ENCODE measurements at regions not wholly inside any gene's neighbourhood (a gene's known extent, or its start where the extent isn't known, plus 50 kb on each side); places are given as distances from the start of the nearest gene placed in this dataset.

- H3K4me1 Mint-ChIP-seq = peaks cover 0 to 2% (median 0%) of the 10 kb centered on the region in 4 donors
- no peaks in the 10 kb centered on the region for H3K36me3 Mint-ChIP-seq
- POLR2A ChIA-PET = no interaction called here
- ATAC-seq = no peak
- DNase-seq = no peak
- peaks cover 0 to 15% (median 0%) of the 10 kb centered on the region in 5 donors for H3K27me3 Mint-ChIP-seq
- H3K4me3 Mint-ChIP-seq = no peak overlapping the region
- H3K9me3 Mint-ChIP-seq = no peaks in the 10 kb centered on the region
- H3K27ac Mint-ChIP-seq = no peak overlapping the region
Measured at GRCh38 chr18:45173799-45174519, 441.3 kb upstream of the SLC14A2 start.

DNA sequence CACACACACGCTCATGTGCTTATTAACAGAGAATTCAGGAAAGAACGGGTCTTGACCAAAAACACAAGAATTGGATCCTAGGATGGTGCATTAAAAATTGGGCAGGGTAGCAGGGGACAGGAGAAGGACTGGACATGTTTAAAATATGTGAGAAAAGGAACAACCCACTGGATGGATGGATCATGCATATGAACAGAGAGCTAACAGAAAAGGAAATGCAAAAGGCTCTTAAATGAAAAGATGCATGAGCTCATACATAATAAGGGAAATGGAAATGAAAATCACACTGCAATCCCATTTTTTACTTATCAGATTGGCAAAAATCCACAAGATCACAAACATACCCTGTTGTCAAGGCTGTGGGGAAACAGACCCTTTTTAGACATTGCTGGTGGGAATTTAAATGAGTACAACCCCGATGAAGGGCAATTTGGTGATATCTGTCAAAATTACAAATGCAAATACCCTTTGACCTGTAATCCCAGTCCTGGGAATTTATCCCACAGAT lies 440.6 kb upstream of the SLC14A2 start:
- no peaks in the 10 kb centered on the region for H3K36me3 Mint-ChIP-seq
- no peak for ATAC-seq
- H3K4me3 Mint-ChIP-seq = no peak overlapping the region
- H3K9me3 Mint-ChIP-seq = no peaks in the 10 kb centered on the region
- H3K4me1 Mint-ChIP-seq = peaks cover 0 to 2% (median 0%) of the 10 kb centered on the region in 4 donors
- no peak overlapping the region for H3K27ac Mint-ChIP-seq
- peaks cover 0 to 15% (median 0%) of the 10 kb centered on the region in 5 donors for H3K27me3 Mint-ChIP-seq
- POLR2A ChIA-PET = no interaction called here
- no peak for DNase-seq

- H3K4me1 Mint-ChIP-seq = no peaks in the 10 kb centered on the region
- H3K27ac Mint-ChIP-seq = no peak overlapping the region
- no peak overlapping the region for H3K4me3 Mint-ChIP-seq
- DNase-seq (no peak), ATAC-seq (no peak)
- POLR2A ChIA-PET = no interaction called here
- no peaks in the 10 kb centered on the region for H3K9me3 Mint-ChIP-seq
- H3K36me3 Mint-ChIP-seq = no peaks in the 10 kb centered on the region
- H3K27me3 Mint-ChIP-seq = peaks cover 0 to 11% (median 0%) of the 10 kb centered on the region in 5 donors
Measured at GRCh38 chr18:45175511-45175910, 439.8 kb upstream of the SLC14A2 start.

- H3K27me3 Mint-ChIP-seq = peaks cover 0 to 7% (median 0%) of the 10 kb centered on the region in 5 donors
- POLR2A ChIA-PET = no interaction called here
- H3K36me3 Mint-ChIP-seq = no peaks in the 10 kb centered on the region
- no peak overlapping the region for H3K27ac Mint-ChIP-seq
- no peak for ATAC-seq
- DNase-seq = no peak
- H3K4me1 Mint-ChIP-seq = no peaks in the 10 kb centered on the region
- H3K9me3 Mint-ChIP-seq = no peaks in the 10 kb centered on the region
- H3K4me3 Mint-ChIP-seq = no peak overlapping the region
Measured at GRCh38 chr18:45186832-45187231, 428.4 kb upstream of the SLC14A2 start.

GRCh38 chr18:45191795-45192194 lies 423.5 kb upstream of the SLC14A2 start:
- no peak for ATAC-seq
- Mint-ChIP-seq H3K9me3 (no peaks in the 10 kb centered on the region), H3K36me3 (no peaks in the 10 kb centered on the region), H3K4me3 (no peak overlapping the region), H3K27me3 (peaks cover 0 to 9% (median 4%) of the 10 kb centered on the region in 5 donors), H3K27ac (no peak overlapping the region), H3K4me1 (peaks cover 0 to 1% (median 0%) of the 10 kb centered on the region in 4 donors)
- POLR2A ChIA-PET = no interaction called here
- no peak for DNase-seq

DNA sequence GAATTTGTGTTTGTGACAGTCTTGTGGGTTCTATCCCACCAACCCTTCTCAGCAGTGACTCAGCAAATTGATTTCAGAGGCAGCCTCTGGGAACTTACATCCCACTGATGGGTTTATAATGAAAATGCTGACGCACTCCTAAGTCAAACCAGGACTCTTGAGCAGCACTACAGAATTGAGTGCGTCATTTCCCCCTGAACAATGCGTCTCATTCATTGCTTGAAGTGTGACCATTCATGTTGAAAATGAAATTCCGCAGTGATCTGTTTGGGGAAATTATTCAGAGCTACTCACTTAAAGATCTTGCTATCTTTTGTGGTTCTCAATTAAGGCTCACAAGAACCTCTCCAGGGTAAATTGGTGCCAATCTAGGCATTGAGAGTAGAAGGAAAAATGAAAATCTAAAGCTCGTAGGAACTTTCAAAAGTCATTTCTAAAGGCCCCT lies 417.7 kb upstream of the SLC14A2 start:
- ATAC-seq = no peak
- H3K4me1 Mint-ChIP-seq = peaks cover 0 to 1% (median 0%) of the 10 kb centered on the region in 4 donors

DNA sequence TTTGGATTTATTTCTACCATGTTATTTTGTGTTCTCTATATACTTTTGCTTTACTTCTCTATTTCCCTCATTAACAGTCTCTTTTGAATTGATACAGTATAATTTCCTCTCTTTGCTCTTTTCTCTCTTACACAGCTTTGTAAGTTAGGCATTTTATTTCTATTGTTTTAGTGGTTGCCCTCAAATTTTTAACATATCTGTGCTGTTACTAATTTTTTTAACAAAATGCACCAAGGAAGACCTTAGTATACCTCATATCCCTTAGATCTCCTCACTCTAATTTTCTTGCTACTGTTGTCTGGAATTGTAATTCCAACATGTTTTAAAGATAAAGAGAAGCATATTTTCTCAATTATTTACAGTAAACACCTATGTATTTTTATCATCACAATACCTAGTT lies 416.8 kb upstream of the SLC14A2 start:
- DNase-seq = no peak
- Mint-ChIP-seq H3K9me3 (peaks cover 0 to 3% (median 0%) of the 10 kb centered on the region in 9 donors), H3K4me1 (peaks cover 0 to 1% (median 0%) of the 10 kb centered on the region in 4 donors), H3K4me3 (no peak overlapping the region), H3K27me3 (peaks cover 0 to 16% (median 4%) of the 10 kb centered on the region in 5 donors), H3K27ac (no peak overlapping the region), H3K36me3 (no peaks in the 10 kb centered on the region)
- POLR2A ChIA-PET = no interaction called here
- ATAC-seq = no peak

More for the DNA sequence above, 417.7 kb upstream of the SLC14A2 start:
- Mint-ChIP-seq H3K27me3 (peaks cover 0 to 16% (median 4%) of the 10 kb centered on the region in 5 donors), H3K36me3 (no peaks in the 10 kb centered on the region), H3K4me3 (no peak overlapping the region), H3K9me3 (peaks cover 0 to 3% (median 0%) of the 10 kb centered on the region in 9 donors), H3K27ac (no peak overlapping the region)
- no peak for DNase-seq
- POLR2A ChIA-PET = no interaction called here

DNA sequence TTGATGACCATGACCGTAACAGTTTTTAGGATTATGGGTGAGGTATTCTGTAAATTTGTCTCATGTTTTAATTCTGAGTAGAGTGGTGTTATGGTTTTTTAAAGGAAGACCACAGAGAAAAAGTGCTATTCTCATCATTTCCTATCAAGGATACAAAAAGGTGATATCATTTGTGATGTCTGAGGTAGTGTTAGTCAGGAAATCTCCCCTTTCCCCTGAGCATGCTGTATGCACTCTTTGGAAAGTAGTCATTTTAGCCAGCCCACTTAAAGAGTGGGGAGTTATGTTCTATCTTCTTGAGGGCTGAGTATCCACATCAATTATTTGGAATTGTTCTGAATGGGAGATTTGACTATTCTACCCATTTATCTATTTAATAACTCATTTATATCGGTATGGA lies 414.2 kb upstream of the SLC14A2 start:
- no peaks in the 10 kb centered on the region for H3K36me3 Mint-ChIP-seq
- H3K9me3 Mint-ChIP-seq = peaks cover 0 to 3% (median 0%) of the 10 kb centered on the region in 9 donors
- POLR2A ChIA-PET = no interaction called here
- peaks cover 2 to 7% (median 2%) of the 10 kb centered on the region in 5 donors for H3K27me3 Mint-ChIP-seq
- H3K4me3 Mint-ChIP-seq = no peak overlapping the region
- H3K4me1 Mint-ChIP-seq = no peaks in the 10 kb centered on the region
- DNase-seq (no peak), ATAC-seq (no peak)
- H3K27ac Mint-ChIP-seq = no peak overlapping the region

- Mint-ChIP-seq H3K4me1 (no peaks in the 10 kb centered on the region), H3K4me3 (no peak overlapping the region), H3K9me3 (peaks cover 0 to 3% (median 0%) of the 10 kb centered on the region in 9 donors), H3K36me3 (no peaks in the 10 kb centered on the region), H3K27me3 (peaks cover 2 to 7% (median 2%) of the 10 kb centered on the region in 5 donors), H3K27ac (no peak overlapping the region)
- no peak for DNase-seq
- ATAC-seq = no peak
- POLR2A ChIA-PET = no interaction called here
Measured at GRCh38 chr18:45201489-45201888, 413.8 kb upstream of the SLC14A2 start.

DNA sequence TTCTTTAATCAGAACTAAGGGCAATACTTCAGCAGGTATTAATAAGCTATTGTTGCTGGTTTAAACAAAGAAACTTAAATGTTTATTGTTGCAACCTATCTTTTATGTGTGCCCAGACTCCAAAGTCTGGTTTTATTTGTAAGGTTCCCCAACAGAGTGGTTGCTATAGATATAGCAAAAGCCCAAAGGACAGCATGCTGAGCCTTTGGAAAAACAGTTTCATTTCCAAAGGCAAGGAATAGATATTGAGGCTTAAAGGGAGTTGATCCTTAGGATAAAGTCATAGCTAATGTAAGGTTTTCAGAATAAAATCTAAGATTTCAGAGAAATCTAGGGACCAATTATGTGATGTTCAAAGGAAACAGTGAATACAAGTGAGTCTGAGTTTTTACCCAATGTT lies 413.2 kb upstream of the SLC14A2 start:
- H3K36me3 Mint-ChIP-seq = no peaks in the 10 kb centered on the region
- POLR2A ChIA-PET = no interaction called here
- no peaks in the 10 kb centered on the region for H3K4me1 Mint-ChIP-seq
- DNase-seq (no peak), ATAC-seq (no peak)
- H3K27me3 Mint-ChIP-seq = peaks cover 2 to 12% (median 3%) of the 10 kb centered on the region in 5 donors
- no peak overlapping the region for H3K4me3 Mint-ChIP-seq
- H3K27ac Mint-ChIP-seq = no peak overlapping the region
- peaks cover 0 to 3% (median 0%) of the 10 kb centered on the region in 9 donors for H3K9me3 Mint-ChIP-seq

DNA sequence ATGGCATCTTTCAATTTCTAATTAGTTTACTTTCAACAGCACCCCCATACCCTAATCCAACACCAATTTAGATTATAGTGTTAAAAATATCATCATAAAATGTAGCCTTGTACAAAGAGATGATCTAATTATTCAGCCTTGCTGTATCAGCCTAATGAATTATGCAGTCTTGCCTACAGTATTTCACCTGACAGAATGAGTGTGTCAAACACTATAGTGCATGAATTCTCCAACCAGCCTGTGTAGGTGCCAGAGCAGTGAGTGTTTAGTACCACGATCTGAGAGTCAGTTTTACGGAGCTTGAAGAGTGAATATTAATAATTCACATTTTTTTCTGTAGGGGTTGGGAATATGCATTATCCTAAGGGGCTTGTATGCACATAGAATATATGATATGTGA lies 411.6 kb upstream of the SLC14A2 start:
- H3K9me3 Mint-ChIP-seq = peaks cover 0 to 5% (median 0%) of the 10 kb centered on the region in 9 donors
- H3K36me3 Mint-ChIP-seq = no peaks in the 10 kb centered on the region
- no peaks in the 10 kb centered on the region for H3K4me1 Mint-ChIP-seq
- H3K27me3 Mint-ChIP-seq = peaks cover 2 to 17% (median 6%) of the 10 kb centered on the region in 5 donors
- DNase-seq = no peak
- POLR2A ChIA-PET = no interaction called here
- no peak overlapping the region for H3K27ac Mint-ChIP-seq
- no peak for ATAC-seq
- H3K4me3 Mint-ChIP-seq = no peak overlapping the region

DNA sequence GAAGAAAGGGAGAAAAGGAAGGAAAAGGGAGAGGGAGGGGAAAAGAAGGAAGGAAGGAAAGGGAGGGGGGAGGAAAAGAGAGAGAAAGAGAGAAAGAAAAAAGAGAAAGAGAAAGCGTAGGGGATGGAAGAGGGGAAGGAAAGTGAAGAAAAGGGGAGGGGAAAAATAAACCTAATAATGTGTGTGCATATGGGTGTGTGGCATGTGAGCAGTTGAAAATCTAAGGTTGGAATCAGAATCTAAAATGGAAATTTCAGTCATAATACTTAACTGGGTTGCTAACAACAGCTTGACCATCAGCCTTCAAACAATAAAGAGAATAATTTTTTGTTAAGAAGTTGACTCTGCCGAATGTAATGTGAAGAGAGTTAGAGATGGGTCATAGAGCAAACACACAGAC lies 407.9 kb upstream of the SLC14A2 start:
- Mint-ChIP-seq H3K4me1 (no peaks in the 10 kb centered on the region), H3K36me3 (no peaks in the 10 kb centered on the region), H3K4me3 (no peak overlapping the region), H3K9me3 (peaks cover 0 to 2% (median 0%) of the 10 kb centered on the region in 9 donors), H3K27me3 (peaks cover 2 to 13% (median 8%) of the 10 kb centered on the region in 5 donors), H3K27ac (no peak overlapping the region)
- ATAC-seq (no peak), DNase-seq (no peak)
- POLR2A ChIA-PET = no interaction called here

DNA sequence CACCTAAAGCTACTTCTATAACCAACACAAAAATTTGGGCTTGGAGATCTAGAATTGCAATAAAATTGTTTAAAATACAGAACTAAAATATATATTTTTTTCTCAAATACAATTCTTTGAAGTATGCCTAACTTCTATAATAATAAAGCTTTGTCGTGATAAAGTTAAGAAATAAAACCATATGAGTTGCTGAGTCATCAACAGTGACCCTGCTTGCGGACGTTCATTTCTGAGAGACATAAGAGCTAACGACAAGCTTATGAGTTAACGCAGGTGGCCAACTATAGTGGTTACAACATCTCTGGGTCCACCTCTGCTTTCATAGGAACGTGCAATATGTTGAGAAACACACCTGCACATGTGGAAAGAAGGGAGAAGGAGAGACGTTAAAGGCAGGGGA lies 407.1 kb upstream of the SLC14A2 start:
- Mint-ChIP-seq H3K36me3 (no peaks in the 10 kb centered on the region), H3K27me3 (peaks cover 2 to 13% (median 8%) of the 10 kb centered on the region in 5 donors), H3K9me3 (peaks cover 0 to 2% (median 0%) of the 10 kb centered on the region in 9 donors), H3K4me1 (no peaks in the 10 kb centered on the region), H3K4me3 (no peak overlapping the region), H3K27ac (no peak overlapping the region)
- no peak for DNase-seq
- ATAC-seq = no peak
- POLR2A ChIA-PET = no interaction called here

Measured in naive thymus-derived CD8-positive, alpha-beta T cell (primary cell).